GM23248 (cell line): ENCODE measurements at regions not wholly inside any gene's neighbourhood (a gene's known extent, or its start where the extent isn't known, plus 50 kb on each side); places are given as distances from the start of the nearest gene placed in this dataset.

ENCODE experiments used
- EZH2 ChIP-seq: fragments of 200-600 bp; sonication (generic); IDR thresholded peaks from 2 replicates; pipeline ENCODE4 v1.6.1; 2018; ENCODE audit warnings: antibody characterized with exemption, mild to moderate bottlenecking; ENCODE audit not compliant: insufficient read depth, poor library complexity, severe bottlenecking
- EZH2phosphoT487 ChIP-seq: fragments of 200-600 bp; sonication (generic); IDR thresholded peaks from 2 replicates; pipeline ENCODE4 v1.6.1; 2018; ENCODE audit warnings: antibody characterized with exemption, moderate library complexity, mild to moderate bottlenecking, low read depth; ENCODE audit not compliant: insufficient read depth

GRCh38 chr3:30129765-30130164, 476.6 kb upstream of the TGFBR2 start:
- TF ChIP-seq EZH2phosphoT487 (no peak), EZH2 (no peak)
